Glutamatergic neuron (in vitro differentiated cells): ENCODE measurements at regions not wholly inside any gene's neighbourhood (a gene's known extent, or its start where the extent isn't known, plus 50 kb on each side); places are given as distances from the start of the nearest gene placed in this dataset.
A peak's percentile ranks its signal among the peaks of the same experiment; 100 is the strongest.

Experiments
- DNase-seq: peaks from one replicate; pipeline ENCODE4 v3.0.0; 2022
- H3K27ac Mint-ChIP-seq: one replicate; pipeline ENCODE4 v1.8.0; 2020; ENCODE audit warnings: mild to moderate bottlenecking, mixed read lengths, inconsistent platforms; ENCODE audit not compliant: unreplicated experiment
- H3K27me3 Mint-ChIP-seq: one replicate; pipeline ENCODE4 v1.8.0; 2020; ENCODE audit warnings: mild to moderate bottlenecking, moderate library complexity, mixed read lengths, inconsistent platforms; ENCODE audit not compliant: unreplicated experiment
- H3K36me3 Mint-ChIP-seq: one replicate; pipeline ENCODE4 v1.8.0; 2020; ENCODE audit warnings: mild to moderate bottlenecking, mixed read lengths, inconsistent platforms; ENCODE audit not compliant: unreplicated experiment
- H3K4me1 Mint-ChIP-seq: one replicate; pipeline ENCODE4 v1.8.0; 2020; ENCODE audit warnings: mild to moderate bottlenecking, low read depth, mixed read lengths, inconsistent platforms; ENCODE audit not compliant: unreplicated experiment
- H3K4me3 Mint-ChIP-seq: one replicate; pipeline ENCODE4 v1.8.0; 2020; ENCODE audit warnings: mild to moderate bottlenecking, mixed read lengths, inconsistent platforms; ENCODE audit not compliant: unreplicated experiment
- H3K9me3 Mint-ChIP-seq: one replicate; pipeline ENCODE4 v1.8.0; 2020; ENCODE audit warnings: mild to moderate bottlenecking, moderate library complexity, mixed read lengths, inconsistent platforms; ENCODE audit not compliant: unreplicated experiment
- CTCF ChIP-seq: fragments of 200-600 bp; sonication (generic); IDR thresholded peaks from one replicate; pipeline ENCODE4 v1.5.0; 2021; ENCODE audit not compliant: partially characterized antibody, unreplicated experiment

- Mint-ChIP-seq H3K27ac (no peak overlapping the region), H3K27me3 (peaks cover 16% of the 10 kb centered on the region), H3K9me3 (peaks cover 14% of the 10 kb centered on the region), H3K4me3 (no peak overlapping the region), H3K4me1 (peaks cover 3% of the 10 kb centered on the region), H3K36me3 (no peaks in the 10 kb centered on the region)
- no peak for DNase-seq
- no peak for TF ChIP-seq CTCF
Measured at GRCh38 chr15:47179988-47180387, 537.3 kb upstream of the SEMA6D start.

- peaks cover 19% of the 10 kb centered on the region for H3K9me3 Mint-ChIP-seq
Measured at GRCh38 chr15:47182818-47183217, 534.5 kb upstream of the SEMA6D start.

GRCh38 chr15:47184003-47184907, 533.0 kb upstream of the SEMA6D start:
- H3K36me3 Mint-ChIP-seq = no peaks in the 10 kb centered on the region
- H3K27me3 Mint-ChIP-seq = peaks cover 21% of the 10 kb centered on the region

More at GRCh38 chr15:47182818-47183217, 534.5 kb upstream of the SEMA6D start:
- peaks cover 12% of the 10 kb centered on the region for H3K4me1 Mint-ChIP-seq
- TF ChIP-seq CTCF = no peak
- no peaks in the 10 kb centered on the region for H3K36me3 Mint-ChIP-seq
- H3K27me3 Mint-ChIP-seq = peaks cover 21% of the 10 kb centered on the region
- DNase-seq = no peak
- peak overlapping the region; percentile 98 for H3K4me3 Mint-ChIP-seq
- H3K27ac Mint-ChIP-seq = no peak overlapping the region

GRCh38 chr15:47184908-47185801, 532.1 kb upstream of the SEMA6D start:
- Mint-ChIP-seq H3K27me3 (peaks cover 21% of the 10 kb centered on the region), H3K36me3 (no peaks in the 10 kb centered on the region), H3K27ac (peak overlapping the region; percentile 99), H3K9me3 (peaks cover 19% of the 10 kb centered on the region), H3K4me1 (peaks cover 25% of the 10 kb centered on the region), H3K4me3 (peak overlapping the region; percentile 98)
- peak; percentile 62 for DNase-seq
- TF ChIP-seq CTCF = no peak

More at GRCh38 chr15:47184003-47184907, 533.0 kb upstream of the SEMA6D start:
- TF ChIP-seq CTCF = no peak
- peaks cover 25% of the 10 kb centered on the region for H3K4me1 Mint-ChIP-seq
- DNase-seq = peak; percentile 79
- H3K27ac Mint-ChIP-seq = peak overlapping the region; percentile 99
- H3K4me3 Mint-ChIP-seq = peak overlapping the region; percentile 98
- H3K9me3 Mint-ChIP-seq = peaks cover 19% of the 10 kb centered on the region
